ENCODE measurements at regions not wholly inside any gene's neighbourhood (a gene's known extent, or its start where the extent isn't known, plus 50 kb on each side); places are given as distances from the start of the nearest gene placed in this dataset.

- no peaks in the 10 kb centered on the region; the same call in 1 of the 2 replicates for H3K27me3 ChIP-seq (ENCODE audit: control insufficient read depth, low read length)
- no peak overlapping the region for H3K4me3 ChIP-seq (ENCODE audit: low read length)
- H3K9me2 ChIP-seq (replicated peaks; ENCODE audit: control insufficient read depth, low read length) = no peaks in the 10 kb centered on the region
- no peaks in the 10 kb centered on the region for H3F3A ChIP-seq (ENCODE audit: control insufficient read depth, insufficient read depth)
- no peaks in the 10 kb centered on the region for H3K36me3 ChIP-seq (ENCODE audit: control insufficient read depth, low read length)
- H3K79me2 ChIP-seq (ENCODE audit: control insufficient read depth, low read length) = no peaks in the 10 kb centered on the region
- no peaks in the 10 kb centered on the region for H3K9me3 ChIP-seq (ENCODE audit: control insufficient read depth, insufficient read depth, low read length)
- no peak overlapping the region for H3K27ac ChIP-seq (ENCODE audit: low read depth, low read length)
- TF ChIP-seq EZH2phosphoT487 (IDR thresholded peaks at IDR 0.05; ENCODE audit: borderline replicate concordance, low read length) (no peak), CTCF (IDR thresholded peaks at IDR 0.05; ENCODE audit: low read depth, low read length, poor library complexity, severe bottlenecking) (no peak)
- H3K4me2 ChIP-seq (ENCODE audit: low read length) = no peak overlapping the region
- H4K20me1 ChIP-seq (ENCODE audit: control insufficient read depth, insufficient read depth, low read depth, low read length) = no peaks in the 10 kb centered on the region
- no peaks in the 10 kb centered on the region for H3K4me1 ChIP-seq (ENCODE audit: control insufficient read depth, low read length)
Measured at GRCh38 chr20:40449144-40449690, 239.8 kb downstream of the MAFB start.

- no peaks in the 10 kb centered on the region for H3F3A ChIP-seq (ENCODE audit: control insufficient read depth, insufficient read depth)
- H3K36me3 ChIP-seq (ENCODE audit: control insufficient read depth, low read length) = no peaks in the 10 kb centered on the region
- H3K27ac ChIP-seq (ENCODE audit: low read depth, low read length) = no peak overlapping the region
- H3K9me2 ChIP-seq (replicated peaks; ENCODE audit: control insufficient read depth, low read length) = no peaks in the 10 kb centered on the region
- no peak overlapping the region for H3K4me2 ChIP-seq (ENCODE audit: low read length)
- no peak overlapping the region for H3K4me3 ChIP-seq (ENCODE audit: low read length)
- no peaks in the 10 kb centered on the region for H3K9me3 ChIP-seq (ENCODE audit: control insufficient read depth, insufficient read depth, low read length)
- no peaks in the 10 kb centered on the region for H4K20me1 ChIP-seq (ENCODE audit: control insufficient read depth, insufficient read depth, low read depth, low read length)
- no peak for TF ChIP-seq CTCF (IDR thresholded peaks at IDR 0.05; ENCODE audit: low read depth, low read length, poor library complexity, severe bottlenecking)
- TF ChIP-seq EZH2phosphoT487 (IDR thresholded peaks at IDR 0.05; ENCODE audit: borderline replicate concordance, low read length) = no peak
- H3K27me3 ChIP-seq (ENCODE audit: control insufficient read depth, low read length) = no peaks in the 10 kb centered on the region; the same call in 1 of the 2 replicates
- no peaks in the 10 kb centered on the region for H3K79me2 ChIP-seq (ENCODE audit: control insufficient read depth, low read length)
- H3K4me1 ChIP-seq (ENCODE audit: control insufficient read depth, low read length) = no peaks in the 10 kb centered on the region
Measured at GRCh38 chr20:40446888-40447287, 242.1 kb downstream of the MAFB start.

- TF ChIP-seq CTCF (IDR thresholded peaks at IDR 0.05; ENCODE audit: low read depth, low read length, poor library complexity, severe bottlenecking) (no peak), EZH2phosphoT487 (IDR thresholded peaks at IDR 0.05; ENCODE audit: borderline replicate concordance, low read length) (no peak)
- Histone ChIP-seq H3K4me3 (ENCODE audit: low read length) (no peak overlapping the region), H4K20me1 (ENCODE audit: control insufficient read depth, insufficient read depth, low read depth, low read length) (no peaks in the 10 kb centered on the region), H3F3A (ENCODE audit: control insufficient read depth, insufficient read depth) (no peaks in the 10 kb centered on the region), H3K79me2 (ENCODE audit: control insufficient read depth, low read length) (no peaks in the 10 kb centered on the region), H3K4me1 (ENCODE audit: control insufficient read depth, low read length) (no peaks in the 10 kb centered on the region), H3K9me2 (replicated peaks; ENCODE audit: control insufficient read depth, low read length) (no peaks in the 10 kb centered on the region), H3K27ac (ENCODE audit: low read depth, low read length) (no peak overlapping the region), H3K9me3 (ENCODE audit: control insufficient read depth, insufficient read depth, low read length) (no peaks in the 10 kb centered on the region), H3K4me2 (ENCODE audit: low read length) (no peak overlapping the region), H3K27me3 (ENCODE audit: control insufficient read depth, low read length) (no peaks in the 10 kb centered on the region), H3K36me3 (ENCODE audit: control insufficient read depth, low read length) (no peaks in the 10 kb centered on the region)
Measured at GRCh38 chr20:40444516-40444915, 244.5 kb downstream of the MAFB start.

Data from DOHH2 (cell line).